Gastrocnemius medialis (tissue), 4 donors: ENCODE measurements at regions not wholly inside any gene's neighbourhood (a gene's known extent, or its start where the extent isn't known, plus 50 kb on each side); places are given as distances from the start of the nearest gene placed in this dataset.

Source experiments
- POLR2A ChIP-seq, 2 donors: fragments of 450-650 bp; IDR thresholded peaks; one replicate each; pipeline ENCODE4 v1.6.1; 2017; ENCODE audit warnings: antibody characterized with exemption in 2 of 2, mild to moderate bottlenecking in 2 of 2, moderate library complexity in 2 of 2
- TF ChIP-seq, protein P1 (sequence below), 5 experiments: fragments of 450-650 bp in 3 of 5; fragments of 200-600 bp in 2 of 5; sonication (generic) in 2 of 5; IDR thresholded peaks in 4 of 5; conservative IDR thresholded peaks in 1 of 5; 1 replicate in 4 of 5; 2 replicates in 1 of 5; pipeline ENCODE4 v1.5.1; 2016 to 2019; ENCODE audit warnings: antibody characterized with exemption in 5 of 5, mild to moderate bottlenecking in 3 of 5, moderate library complexity in 3 of 5

DNA sequence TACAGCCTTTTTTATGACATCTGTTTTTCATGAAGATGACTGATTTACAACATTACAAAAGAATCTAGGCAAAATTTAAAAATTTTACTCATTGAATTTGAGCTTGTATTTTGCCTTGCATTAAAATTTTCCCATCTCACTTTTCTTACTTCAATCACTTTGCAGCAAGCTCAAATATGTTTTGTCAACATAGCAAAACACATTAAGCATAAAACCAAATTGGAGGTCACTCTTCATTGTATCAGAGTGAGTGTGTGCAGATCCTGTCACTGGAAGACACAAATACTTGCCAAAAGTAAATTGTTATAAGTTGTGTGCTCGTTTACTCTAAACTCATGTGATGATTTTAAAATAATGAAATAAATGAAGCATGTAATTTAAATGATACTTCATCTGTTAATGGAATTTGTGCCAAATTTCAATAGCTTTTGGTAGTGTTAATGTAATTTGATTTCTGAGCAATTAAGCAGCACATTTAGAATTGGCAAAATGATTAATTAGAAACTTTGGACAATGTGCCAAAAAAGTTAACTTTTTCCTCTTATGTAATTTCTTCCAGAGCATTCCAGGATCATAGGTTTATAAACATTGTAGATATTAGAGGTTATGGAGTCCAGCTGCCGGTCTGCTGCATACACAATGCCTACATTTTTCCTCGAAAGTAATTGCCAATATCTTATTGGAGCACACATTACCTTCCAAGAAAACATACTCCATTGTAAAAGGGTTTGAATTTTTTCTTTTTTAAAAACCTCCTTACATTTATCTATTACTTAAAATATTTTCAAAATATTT lies 1078.2 kb upstream of the LRRTM3 start:
- TF ChIP-seq POLR2A (IDR thresholded peaks at IDR 0.05): no peak
- TF ChIP-seq, protein P1, sequence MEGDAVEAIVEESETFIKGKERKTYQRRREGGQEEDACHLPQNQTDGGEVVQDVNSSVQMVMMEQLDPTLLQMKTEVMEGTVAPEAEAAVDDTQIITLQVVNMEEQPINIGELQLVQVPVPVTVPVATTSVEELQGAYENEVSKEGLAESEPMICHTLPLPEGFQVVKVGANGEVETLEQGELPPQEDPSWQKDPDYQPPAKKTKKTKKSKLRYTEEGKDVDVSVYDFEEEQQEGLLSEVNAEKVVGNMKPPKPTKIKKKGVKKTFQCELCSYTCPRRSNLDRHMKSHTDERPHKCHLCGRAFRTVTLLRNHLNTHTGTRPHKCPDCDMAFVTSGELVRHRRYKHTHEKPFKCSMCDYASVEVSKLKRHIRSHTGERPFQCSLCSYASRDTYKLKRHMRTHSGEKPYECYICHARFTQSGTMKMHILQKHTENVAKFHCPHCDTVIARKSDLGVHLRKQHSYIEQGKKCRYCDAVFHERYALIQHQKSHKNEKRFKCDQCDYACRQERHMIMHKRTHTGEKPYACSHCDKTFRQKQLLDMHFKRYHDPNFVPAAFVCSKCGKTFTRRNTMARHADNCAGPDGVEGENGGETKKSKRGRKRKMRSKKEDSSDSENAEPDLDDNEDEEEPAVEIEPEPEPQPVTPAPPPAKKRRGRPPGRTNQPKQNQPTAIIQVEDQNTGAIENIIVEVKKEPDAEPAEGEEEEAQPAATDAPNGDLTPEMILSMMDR (IDR thresholded peaks at IDR 0.05 in 4 of 5, conservative IDR thresholded peaks at IDR 0.05 in 1 of 5): no peak
